ENCODE measurements at regions not wholly inside any gene's neighbourhood (a gene's known extent, or its start where the extent isn't known, plus 50 kb on each side); places are given as distances from the start of the nearest gene placed in this dataset.

DNA sequence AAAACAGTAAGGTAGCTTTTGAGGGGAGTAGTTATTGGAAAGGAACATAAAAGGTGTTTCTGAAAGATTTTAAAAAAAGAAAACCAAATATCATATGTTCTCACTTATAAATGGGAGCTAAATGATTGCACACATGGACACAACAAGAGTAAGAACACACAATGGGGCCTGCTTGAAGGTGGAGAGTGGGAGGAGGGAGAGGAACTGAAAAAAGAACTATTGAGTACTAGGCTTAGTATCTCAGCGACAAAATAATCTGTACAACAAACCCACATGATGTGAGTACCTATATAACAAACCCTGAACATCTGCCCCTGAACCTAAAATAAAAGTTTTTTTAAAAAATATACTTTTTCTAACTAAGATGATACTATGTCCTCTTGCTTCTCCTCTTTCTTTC is 138.3 kb downstream of the CGGBP1 start:
- Histone ChIP-seq H2BK15ac (ENCODE audit: low read depth, low read length) (no peak overlapping the region), H3K9me3 (ENCODE audit: control insufficient read depth, insufficient read depth, low read length) (peaks cover 7% of the 10 kb centered on the region; the same call in 1 of the 2 replicates), H2BK5ac (ENCODE audit: low read depth, low read length, poor library complexity, severe bottlenecking) (no peak overlapping the region), H3K14ac (replicated peaks; ENCODE audit: low read depth, low read length) (no peak overlapping the region), H3K27me3 (ENCODE audit: control insufficient read depth, insufficient read depth, low read length) (no peaks in the 10 kb centered on the region), H2AK5ac (ENCODE audit: low read depth, low read length) (no peak overlapping the region), H4K20me1 (ENCODE audit: insufficient read depth, low read length) (no peaks in the 10 kb centered on the region), H3K27ac (ENCODE audit: insufficient read depth, low read length) (no peak overlapping the region), H3K9ac (ENCODE audit: low read depth, low read length) (no peak overlapping the region), H2BK120ac (ENCODE audit: low read depth, low read length) (no peak overlapping the region), H2AK9ac (replicated peaks; ENCODE audit: low read depth, low read length, poor library complexity) (no peak overlapping the region), H3K4ac (ENCODE audit: low read depth, low read length) (no peak overlapping the region), H3K4me1 (ENCODE audit: control insufficient read depth, insufficient read depth, low read length) (no peaks in the 10 kb centered on the region), H2AFZ (replicated peaks; ENCODE audit: low read length, poor library complexity) (no peak overlapping the region), H4K8ac (ENCODE audit: low read depth in 2 of 2, low read length in 2 of 2) (no peak overlapping the region), H4K5ac (ENCODE audit: low read depth, low read length) (no peak overlapping the region), H3K18ac (ENCODE audit: low read depth, low read length) (no peak overlapping the region), H3K79me1 (ENCODE audit: low read depth in 1 of 2, low read length in 2 of 2) (no peaks in the 10 kb centered on the region), H3K23ac (ENCODE audit: low read depth, low read length) (no peak overlapping the region), H3K36me3 (ENCODE audit: control insufficient read depth, insufficient read depth, low read length) (no peaks in the 10 kb centered on the region), H3K4me3 (ENCODE audit: insufficient read depth, low read depth, low read length) (no peak overlapping the region), H3K56ac (ENCODE audit: extremely low read depth, insufficient read depth, low read length) (no peak overlapping the region), H3K4me2 (ENCODE audit: low read depth, low read length) (no peak overlapping the region), H4K91ac (ENCODE audit: insufficient read depth, low read depth, low read length) (no peak overlapping the region), H2BK20ac (ENCODE audit: low read depth, low read length) (no peak overlapping the region), H3K9me1 (ENCODE audit: insufficient read depth, low read length) (no peaks in the 10 kb centered on the region)
- TF ChIP-seq SMC3 (IDR thresholded peaks at IDR 0.05; ENCODE audit: low read depth, low read length), result no peak
- TF ChIP-seq, protein P1, sequence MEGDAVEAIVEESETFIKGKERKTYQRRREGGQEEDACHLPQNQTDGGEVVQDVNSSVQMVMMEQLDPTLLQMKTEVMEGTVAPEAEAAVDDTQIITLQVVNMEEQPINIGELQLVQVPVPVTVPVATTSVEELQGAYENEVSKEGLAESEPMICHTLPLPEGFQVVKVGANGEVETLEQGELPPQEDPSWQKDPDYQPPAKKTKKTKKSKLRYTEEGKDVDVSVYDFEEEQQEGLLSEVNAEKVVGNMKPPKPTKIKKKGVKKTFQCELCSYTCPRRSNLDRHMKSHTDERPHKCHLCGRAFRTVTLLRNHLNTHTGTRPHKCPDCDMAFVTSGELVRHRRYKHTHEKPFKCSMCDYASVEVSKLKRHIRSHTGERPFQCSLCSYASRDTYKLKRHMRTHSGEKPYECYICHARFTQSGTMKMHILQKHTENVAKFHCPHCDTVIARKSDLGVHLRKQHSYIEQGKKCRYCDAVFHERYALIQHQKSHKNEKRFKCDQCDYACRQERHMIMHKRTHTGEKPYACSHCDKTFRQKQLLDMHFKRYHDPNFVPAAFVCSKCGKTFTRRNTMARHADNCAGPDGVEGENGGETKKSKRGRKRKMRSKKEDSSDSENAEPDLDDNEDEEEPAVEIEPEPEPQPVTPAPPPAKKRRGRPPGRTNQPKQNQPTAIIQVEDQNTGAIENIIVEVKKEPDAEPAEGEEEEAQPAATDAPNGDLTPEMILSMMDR (conservative IDR thresholded peaks at IDR 0.05; ENCODE audit: low read depth, low read length), result no peak
- in situ Hi-C loops (cut with MboI; ENCODE audit: low sequenced_read_pairs), result no loop called here
- CTCF ChIA-PET, result no interaction called here
- dilution Hi-C loops (cut with HindIII; ENCODE audit: low sequenced_read_pairs, unreplicated experiment), result no loop called here
- no peak for ATAC-seq (ENCODE audit: low read depth)
- POLR2A ChIA-PET (ENCODE audit: unreplicated experiment), result no interaction called here
- intact Hi-C loops (cut with micrococcal nuclease), result no loop called here
- WGBS, 2 experiments (ENCODE audit: extremely low coverage in 2 of 2, insufficient read length in 1 of 2), result no CpG with 5 or more reads among the region's 1 CpG
- DNase-seq, result no peak
- BruUV-seq (replicated peaks), result no TSS peak

Data from IMR-90 (cell line).